ENCODE measurements at regions not wholly inside any gene's neighbourhood (a gene's known extent, or its start where the extent isn't known, plus 50 kb on each side); places are given as distances from the start of the nearest gene placed in this dataset.

DNA sequence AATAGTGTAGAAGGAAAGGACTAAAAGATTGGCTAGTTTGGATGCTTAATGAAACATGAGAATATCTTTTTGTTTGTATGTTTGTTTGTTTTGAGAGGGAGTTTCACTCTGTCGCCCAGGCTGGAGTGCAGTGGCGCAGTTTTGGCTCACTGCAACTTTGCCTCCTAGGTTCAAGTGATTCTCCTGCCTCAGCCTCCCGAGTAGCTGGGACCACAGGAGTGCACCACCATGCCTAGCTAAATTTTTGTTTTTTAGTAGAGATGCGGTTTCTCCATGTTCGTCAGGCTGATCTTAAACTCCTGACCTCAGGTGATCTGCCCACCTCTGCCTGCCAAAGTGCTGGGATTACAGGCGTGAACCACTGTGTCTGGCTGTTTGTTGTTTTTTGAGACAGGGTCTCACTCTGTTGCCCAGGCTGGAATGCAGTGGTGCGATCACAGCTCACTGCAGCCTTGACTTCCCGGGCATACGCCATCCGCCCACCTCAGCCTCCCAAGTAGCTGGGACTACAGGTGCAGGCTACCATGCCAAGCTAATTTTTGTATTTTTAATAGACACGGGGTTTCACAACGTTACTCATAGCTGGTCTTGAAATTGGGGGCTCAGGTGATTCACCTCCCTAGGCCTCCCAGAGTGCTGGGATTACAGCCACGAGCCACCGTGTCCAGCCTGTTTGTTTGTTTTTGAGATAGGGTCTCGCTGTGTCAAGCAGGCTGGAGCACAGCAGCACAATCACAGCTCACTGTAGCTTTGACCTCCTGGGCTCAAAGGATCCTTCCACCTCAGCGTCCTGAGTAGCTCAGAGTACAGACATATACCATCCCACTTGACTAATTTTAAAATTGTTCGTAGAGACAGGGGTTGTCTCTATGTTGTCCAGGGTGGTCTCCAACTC, 209.2 kb downstream of the MYCN start:
- no peak for TF ChIP-seq POLR2A (IDR thresholded peaks at IDR 0.05; ENCODE audit: low read depth, low read length)
- TF ChIP-seq CEBPB (IDR thresholded peaks at IDR 0.05; ENCODE audit: low read depth, low read length): no peak
- TF ChIP-seq, protein P1, sequence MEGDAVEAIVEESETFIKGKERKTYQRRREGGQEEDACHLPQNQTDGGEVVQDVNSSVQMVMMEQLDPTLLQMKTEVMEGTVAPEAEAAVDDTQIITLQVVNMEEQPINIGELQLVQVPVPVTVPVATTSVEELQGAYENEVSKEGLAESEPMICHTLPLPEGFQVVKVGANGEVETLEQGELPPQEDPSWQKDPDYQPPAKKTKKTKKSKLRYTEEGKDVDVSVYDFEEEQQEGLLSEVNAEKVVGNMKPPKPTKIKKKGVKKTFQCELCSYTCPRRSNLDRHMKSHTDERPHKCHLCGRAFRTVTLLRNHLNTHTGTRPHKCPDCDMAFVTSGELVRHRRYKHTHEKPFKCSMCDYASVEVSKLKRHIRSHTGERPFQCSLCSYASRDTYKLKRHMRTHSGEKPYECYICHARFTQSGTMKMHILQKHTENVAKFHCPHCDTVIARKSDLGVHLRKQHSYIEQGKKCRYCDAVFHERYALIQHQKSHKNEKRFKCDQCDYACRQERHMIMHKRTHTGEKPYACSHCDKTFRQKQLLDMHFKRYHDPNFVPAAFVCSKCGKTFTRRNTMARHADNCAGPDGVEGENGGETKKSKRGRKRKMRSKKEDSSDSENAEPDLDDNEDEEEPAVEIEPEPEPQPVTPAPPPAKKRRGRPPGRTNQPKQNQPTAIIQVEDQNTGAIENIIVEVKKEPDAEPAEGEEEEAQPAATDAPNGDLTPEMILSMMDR (conservative IDR thresholded peaks at IDR 0.05; ENCODE audit: low read depth, low read length): no peak
- TF ChIP-seq RFX5 (IDR thresholded peaks at IDR 0.05; ENCODE audit: low read depth, low read length): no peak
- no peak for TF ChIP-seq RAD21 (IDR thresholded peaks at IDR 0.05; ENCODE audit: low read length)
- TF ChIP-seq, protein P2, sequence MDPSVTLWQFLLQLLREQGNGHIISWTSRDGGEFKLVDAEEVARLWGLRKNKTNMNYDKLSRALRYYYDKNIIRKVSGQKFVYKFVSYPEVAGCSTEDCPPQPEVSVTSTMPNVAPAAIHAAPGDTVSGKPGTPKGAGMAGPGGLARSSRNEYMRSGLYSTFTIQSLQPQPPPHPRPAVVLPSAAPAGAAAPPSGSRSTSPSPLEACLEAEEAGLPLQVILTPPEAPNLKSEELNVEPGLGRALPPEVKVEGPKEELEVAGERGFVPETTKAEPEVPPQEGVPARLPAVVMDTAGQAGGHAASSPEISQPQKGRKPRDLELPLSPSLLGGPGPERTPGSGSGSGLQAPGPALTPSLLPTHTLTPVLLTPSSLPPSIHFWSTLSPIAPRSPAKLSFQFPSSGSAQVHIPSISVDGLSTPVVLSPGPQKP (IDR thresholded peaks at IDR 0.05; ENCODE audit: borderline replicate concordance, low read depth, low read length): no peak
- TF ChIP-seq RCOR1 (IDR thresholded peaks at IDR 0.05; ENCODE audit: insufficient replicate concordance, low read length): no peak
- TF ChIP-seq FOS (IDR thresholded peaks at IDR 0.05; ENCODE audit: low read depth, low read length): no peak
- no peak for TF ChIP-seq MXI1 (IDR thresholded peaks at IDR 0.05; ENCODE audit: borderline replicate concordance, low read depth, low read length)
- no peak for TF ChIP-seq CHD1 (IDR thresholded peaks at IDR 0.05; ENCODE audit: low read depth, low read length)
- no peak for TF ChIP-seq SMC3 (IDR thresholded peaks at IDR 0.05; ENCODE audit: low read depth, low read length)
- TF ChIP-seq, protein P3, sequence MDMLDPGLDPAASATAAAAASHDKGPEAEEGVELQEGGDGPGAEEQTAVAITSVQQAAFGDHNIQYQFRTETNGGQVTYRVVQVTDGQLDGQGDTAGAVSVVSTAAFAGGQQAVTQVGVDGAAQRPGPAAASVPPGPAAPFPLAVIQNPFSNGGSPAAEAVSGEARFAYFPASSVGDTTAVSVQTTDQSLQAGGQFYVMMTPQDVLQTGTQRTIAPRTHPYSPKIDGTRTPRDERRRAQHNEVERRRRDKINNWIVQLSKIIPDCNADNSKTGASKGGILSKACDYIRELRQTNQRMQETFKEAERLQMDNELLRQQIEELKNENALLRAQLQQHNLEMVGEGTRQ (IDR thresholded peaks at IDR 0.05; ENCODE audit: low read depth, low read length): no peak
- TF ChIP-seq BHLHE40 (IDR thresholded peaks at IDR 0.05; ENCODE audit: low read depth, low read length): no peak
- TF ChIP-seq NFE2L2 (IDR thresholded peaks at IDR 0.05; ENCODE audit: low read depth, low read length): no peak

Data from IMR-90 (cell line).